Thoracic aorta (tissue), 2 donors: ENCODE measurements at regions not wholly inside any gene's neighbourhood (a gene's known extent, or its start where the extent isn't known, plus 50 kb on each side); places are given as distances from the start of the nearest gene placed in this dataset.

Experiments used
- ATAC-seq: fragments of 150-250 bp; one replicate; pipeline ENCODE4 v1.8.0; 2017; ENCODE audit warnings: low read depth; ENCODE audit not compliant: insufficient number of reproducible peaks, low FRiP score
- DNase-seq: peaks from one replicate; pipeline ENCODE4 v3.0.0-alpha.2; 2020; ENCODE audit warnings: low spot score
- H3K27ac ChIP-seq, 2 donors: fragments of 200-600 bp; sonication (generic); 1 replicate in 1 of 2; 2 replicates in 1 of 2; pipeline ENCODE4 v1.5.1; 2016; ENCODE audit warnings: mild to moderate bottlenecking in 2 of 2, moderate library complexity in 2 of 2
- H3K27me3 ChIP-seq: fragments of 200-600 bp; sonication (generic); replicated peaks from 2 replicates; pipeline ENCODE4 v1.6.0; 2016; ENCODE audit warnings: mild to moderate bottlenecking; ENCODE audit not compliant: insufficient read depth
- H3K36me3 ChIP-seq: fragments of 200-600 bp; sonication (generic); one replicate; pipeline ENCODE4 v1.5.1; 2016
- H3K4me1 ChIP-seq, 2 donors: fragments of 200-600 bp; sonication (generic); 1 replicate in 1 of 2; 2 replicates in 1 of 2; pipeline versions ENCODE4 v1.5.1 to v1.6.0; 2016; ENCODE audit warnings: low read depth in 2 of 2, mild to moderate bottlenecking in 1 of 2; ENCODE audit not compliant: control insufficient read depth in 1 of 2
- H3K4me3 ChIP-seq: fragments of 200-600 bp; sonication (generic); 2 replicates; pipeline ENCODE4 v1.5.1; 2016; ENCODE audit warnings: mild to moderate bottlenecking
- H3K9me3 ChIP-seq: fragments of 200-600 bp; sonication (generic); 2 replicates; pipeline ENCODE4 v1.5.1; 2016
- TF ChIP-seq, protein P1 (sequence below): fragments of 200-600 bp; sonication (generic); IDR thresholded peaks from one replicate; pipeline ENCODE4 v1.5.1; 2019; ENCODE audit warnings: antibody characterized with exemption

GRCh38 chr20:59392736-59393135 is 92.3 kb downstream of the EDN3 start:
- Histone ChIP-seq H3K36me3 (no peaks in the 10 kb centered on the region), H3K9me3 (no peaks in the 10 kb centered on the region), H3K4me1 (no peaks in the 10 kb centered on the region), H3K4me3 (no peak overlapping the region), H3K27me3 (no peaks in the 10 kb centered on the region), H3K27ac (no peak overlapping the region)
- TF ChIP-seq, protein P1, sequence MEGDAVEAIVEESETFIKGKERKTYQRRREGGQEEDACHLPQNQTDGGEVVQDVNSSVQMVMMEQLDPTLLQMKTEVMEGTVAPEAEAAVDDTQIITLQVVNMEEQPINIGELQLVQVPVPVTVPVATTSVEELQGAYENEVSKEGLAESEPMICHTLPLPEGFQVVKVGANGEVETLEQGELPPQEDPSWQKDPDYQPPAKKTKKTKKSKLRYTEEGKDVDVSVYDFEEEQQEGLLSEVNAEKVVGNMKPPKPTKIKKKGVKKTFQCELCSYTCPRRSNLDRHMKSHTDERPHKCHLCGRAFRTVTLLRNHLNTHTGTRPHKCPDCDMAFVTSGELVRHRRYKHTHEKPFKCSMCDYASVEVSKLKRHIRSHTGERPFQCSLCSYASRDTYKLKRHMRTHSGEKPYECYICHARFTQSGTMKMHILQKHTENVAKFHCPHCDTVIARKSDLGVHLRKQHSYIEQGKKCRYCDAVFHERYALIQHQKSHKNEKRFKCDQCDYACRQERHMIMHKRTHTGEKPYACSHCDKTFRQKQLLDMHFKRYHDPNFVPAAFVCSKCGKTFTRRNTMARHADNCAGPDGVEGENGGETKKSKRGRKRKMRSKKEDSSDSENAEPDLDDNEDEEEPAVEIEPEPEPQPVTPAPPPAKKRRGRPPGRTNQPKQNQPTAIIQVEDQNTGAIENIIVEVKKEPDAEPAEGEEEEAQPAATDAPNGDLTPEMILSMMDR = no peak
- ATAC-seq (no peak), DNase-seq (no peak)

GRCh38 chr20:59393142-59393541 is 92.7 kb downstream of the EDN3 start:
- ATAC-seq (no peak), DNase-seq (no peak)
- H3K27ac ChIP-seq = no peak overlapping the region
- no peak overlapping the region for H3K4me3 ChIP-seq
- H3K36me3 ChIP-seq = no peaks in the 10 kb centered on the region
- H3K9me3 ChIP-seq = no peaks in the 10 kb centered on the region
- no peaks in the 10 kb centered on the region for H3K27me3 ChIP-seq
- no peaks in the 10 kb centered on the region for H3K4me1 ChIP-seq
- TF ChIP-seq, protein P1 = no peak

- ATAC-seq = no peak
- no peak for DNase-seq
- TF ChIP-seq, protein P1 = no peak
These were observed 95.3 kb downstream of the EDN3 start for GRCh38 chr20:59395729-59396128.

GRCh38 chr20:59398537-59399205 is 98.3 kb downstream of the EDN3 start:
- peaks cover 9% of the 10 kb centered on the region for H3K27me3 ChIP-seq
- DNase-seq = no peak

More at GRCh38 chr20:59395729-59396128, 95.3 kb downstream of the EDN3 start:
- Histone ChIP-seq H3K4me1 (no peaks in the 10 kb centered on the region), H3K27me3 (no peaks in the 10 kb centered on the region), H3K9me3 (no peaks in the 10 kb centered on the region), H3K4me3 (no peak overlapping the region), H3K36me3 (no peaks in the 10 kb centered on the region), H3K27ac (no peak overlapping the region)

DNA sequence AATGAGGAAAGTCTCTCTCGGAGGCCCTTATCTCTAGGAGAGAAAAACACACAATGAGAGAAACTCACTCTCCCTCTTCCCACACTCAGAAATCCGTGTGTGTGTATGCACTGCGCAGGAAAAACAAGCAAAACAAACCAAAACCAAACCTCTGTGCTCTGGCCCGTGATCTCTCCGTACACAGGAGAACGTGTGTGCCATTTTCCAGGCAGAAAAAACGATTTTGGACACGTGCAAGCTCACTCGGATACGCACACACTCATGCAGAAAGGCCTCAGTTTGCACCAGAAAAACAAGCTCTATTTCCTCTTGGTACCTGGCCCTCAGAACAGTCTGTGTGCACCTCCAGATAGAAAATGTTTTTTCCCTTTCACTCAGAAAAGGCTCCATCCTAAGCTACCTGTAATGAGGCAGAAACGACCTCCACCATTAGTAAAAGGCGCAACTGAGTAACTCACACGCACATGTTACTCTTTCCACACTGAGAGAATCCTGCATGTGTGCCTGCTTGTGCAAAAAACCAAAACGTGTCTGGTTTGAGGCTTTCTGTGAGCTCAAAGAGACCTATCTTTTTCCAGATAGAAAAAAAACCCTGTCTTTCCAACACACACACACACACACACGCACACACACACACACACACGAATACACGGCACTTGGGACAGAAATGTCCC is 99.2 kb downstream of the EDN3 start:
- H3K27me3 ChIP-seq = peaks cover 13% of the 10 kb centered on the region

More at GRCh38 chr20:59398537-59399205, 98.3 kb downstream of the EDN3 start:
- no peak overlapping the region for H3K27ac ChIP-seq
- TF ChIP-seq, protein P1 = no peak
- peaks cover 0 to 7% of the 10 kb centered on the region in 2 donors for H3K4me1 ChIP-seq
- no peak overlapping the region for H3K4me3 ChIP-seq
- no peaks in the 10 kb centered on the region for H3K9me3 ChIP-seq
- ATAC-seq = no peak
- no peaks in the 10 kb centered on the region for H3K36me3 ChIP-seq

More for the DNA sequence above, 99.2 kb downstream of the EDN3 start:
- Histone ChIP-seq H3K27ac (no peak overlapping the region), H3K4me3 (no peak overlapping the region), H3K4me1 (peaks cover 0 to 8% of the 10 kb centered on the region in 2 donors), H3K36me3 (no peaks in the 10 kb centered on the region), H3K9me3 (no peaks in the 10 kb centered on the region)
- DNase-seq (no peak), ATAC-seq (no peak)
- TF ChIP-seq, protein P1 = no peak
